ENCODE measurements at regions not wholly inside any gene's neighbourhood (a gene's known extent, or its start where the extent isn't known, plus 50 kb on each side); places are given as distances from the start of the nearest gene placed in this dataset.
A peak's percentile ranks its signal among the peaks of the same experiment; 100 is the strongest.

DNA sequence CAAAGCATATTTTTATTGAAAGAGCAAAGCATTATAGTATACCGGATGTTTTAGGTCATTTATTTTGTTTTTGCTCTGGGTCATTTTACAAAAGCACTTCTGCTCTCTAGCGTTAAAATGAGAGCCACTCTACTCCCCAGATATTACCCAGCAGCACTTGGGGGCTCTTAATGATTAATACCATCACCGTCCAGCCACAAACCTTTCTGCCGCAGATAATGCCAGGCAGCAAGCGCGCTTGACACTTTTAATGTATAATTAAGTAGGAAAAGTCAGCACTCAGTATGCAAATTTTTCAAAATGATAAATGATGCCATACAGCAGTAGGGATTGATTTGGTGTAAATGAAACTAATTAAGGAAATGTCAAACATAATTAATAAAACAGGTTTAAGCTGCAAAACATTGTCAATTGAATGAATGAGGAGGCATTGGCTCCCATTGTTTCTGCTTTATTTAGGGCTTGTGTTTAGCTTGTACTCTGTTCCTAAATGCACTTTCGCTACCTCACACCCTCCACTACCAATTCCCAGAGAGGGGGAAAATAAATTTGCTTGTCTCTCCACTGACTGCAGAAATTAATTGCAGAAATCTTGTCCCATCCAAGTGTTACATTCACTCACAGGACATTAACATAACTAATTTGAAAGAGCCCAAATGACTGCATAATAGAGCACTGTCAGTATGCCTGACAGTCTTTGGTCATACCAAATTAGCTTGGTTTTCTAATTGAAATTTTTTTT, 358.8 kb upstream of the ARRDC3 start:
- DNase-seq, result no peak

DNA sequence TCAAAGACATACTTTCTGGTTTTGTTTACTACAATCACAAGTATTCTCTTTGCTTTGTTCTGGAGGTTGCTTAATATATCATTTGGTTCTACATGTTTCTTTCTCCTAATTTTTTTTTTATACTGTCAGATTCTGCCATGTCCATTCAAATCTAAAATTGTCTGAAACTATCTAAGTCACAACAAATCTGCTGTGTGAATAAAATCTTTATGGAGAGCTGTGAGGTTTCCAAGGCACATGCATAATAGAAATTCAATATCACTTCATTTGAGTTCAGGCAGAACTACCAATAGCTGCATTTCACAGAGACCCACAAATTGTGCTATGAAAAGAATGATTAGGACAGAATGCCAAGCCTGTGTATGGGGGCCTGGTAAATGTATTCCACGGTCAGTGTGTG, 346.9 kb upstream of the ARRDC3 start:
- no peak for DNase-seq

DNA sequence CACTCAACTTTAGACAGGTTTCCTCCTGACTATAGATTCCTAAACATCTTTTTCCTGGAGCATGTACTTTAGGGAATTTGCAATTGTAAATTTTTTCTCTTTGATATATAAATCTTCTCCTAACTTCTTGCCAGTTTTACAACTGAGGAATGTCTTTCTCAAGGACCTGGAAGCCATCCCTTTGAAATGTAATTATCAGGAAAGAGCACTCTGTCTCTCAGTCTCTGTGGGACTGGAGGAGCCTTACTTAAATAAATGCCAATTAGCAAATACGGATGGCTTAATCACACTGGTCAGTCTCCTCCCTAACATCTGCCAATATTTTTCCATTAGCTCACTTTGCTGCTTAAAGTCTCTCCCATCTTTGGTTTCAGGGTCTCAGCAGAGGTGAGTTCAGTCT, 344.3 kb upstream of the ARRDC3 start:
- DNase-seq, result no peak

DNA sequence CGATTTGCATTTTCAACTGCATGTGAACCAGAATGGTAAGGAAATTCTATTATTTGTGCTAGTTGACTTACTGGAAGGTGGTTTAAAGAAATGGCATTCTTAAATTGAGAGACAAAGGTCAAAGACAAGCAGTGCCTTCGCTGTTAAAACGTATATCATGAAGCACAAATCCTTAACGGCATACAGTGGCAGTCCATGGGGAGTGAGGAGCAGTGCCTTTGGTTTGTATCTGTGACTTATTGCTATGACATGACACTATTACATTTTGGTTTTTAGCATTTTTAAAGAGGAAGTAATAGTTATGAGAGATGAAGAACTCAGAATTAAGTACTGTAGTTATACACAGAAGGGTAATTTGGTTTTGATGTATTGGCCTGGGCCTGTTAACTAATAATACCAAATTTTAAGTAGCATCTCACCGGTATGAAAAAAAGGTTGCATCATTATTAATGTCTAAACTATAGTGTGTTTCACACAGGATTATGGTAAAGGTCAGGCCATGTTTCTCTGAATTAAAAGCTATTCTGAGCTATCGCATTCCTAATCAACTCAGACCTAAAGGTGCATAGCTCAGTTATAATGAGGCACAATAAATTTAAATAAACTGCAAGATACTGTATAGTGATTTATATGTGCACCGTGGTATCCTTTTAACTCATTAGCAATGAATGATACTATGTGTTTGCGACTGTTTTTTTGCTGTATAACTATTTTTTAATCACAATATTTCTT, 339.8 kb upstream of the ARRDC3 start:
- no peak for DNase-seq

DNA sequence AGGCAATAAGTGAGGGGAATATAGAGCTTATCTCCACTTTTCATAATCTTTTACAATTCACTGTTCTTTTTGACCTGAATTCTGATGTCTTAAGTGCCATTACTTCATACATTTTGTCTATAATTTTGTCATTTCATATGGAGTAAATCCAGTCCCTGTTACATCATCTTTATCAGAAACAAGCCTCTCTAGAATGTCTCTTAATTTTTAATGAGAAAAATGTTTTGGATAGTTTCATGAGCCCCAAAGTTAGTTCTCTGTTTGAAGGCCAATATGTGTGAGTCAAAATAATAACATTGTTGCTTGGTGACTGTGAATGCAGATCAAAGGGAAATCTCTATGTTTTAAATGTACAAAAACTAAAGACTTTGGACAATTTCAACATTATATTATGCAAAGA, 329.6 kb upstream of the ARRDC3 start:
- DNase-seq, result no peak

DNA sequence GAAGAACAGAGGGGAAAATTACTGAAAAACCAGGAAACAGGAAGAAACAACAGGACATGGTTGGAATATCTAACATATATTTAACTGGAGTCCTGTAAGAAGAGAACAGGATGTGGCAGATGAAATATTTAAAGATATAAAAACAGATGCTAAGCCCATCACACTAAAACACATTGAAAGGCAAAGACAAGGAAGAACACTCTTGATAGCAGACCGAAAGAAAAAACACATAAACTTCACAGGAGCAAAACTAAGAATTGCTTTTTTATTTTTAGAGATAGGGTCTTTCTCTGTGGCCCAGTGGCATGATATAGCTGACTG, 324.4 kb upstream of the ARRDC3 start:
- no peak for DNase-seq

DNA sequence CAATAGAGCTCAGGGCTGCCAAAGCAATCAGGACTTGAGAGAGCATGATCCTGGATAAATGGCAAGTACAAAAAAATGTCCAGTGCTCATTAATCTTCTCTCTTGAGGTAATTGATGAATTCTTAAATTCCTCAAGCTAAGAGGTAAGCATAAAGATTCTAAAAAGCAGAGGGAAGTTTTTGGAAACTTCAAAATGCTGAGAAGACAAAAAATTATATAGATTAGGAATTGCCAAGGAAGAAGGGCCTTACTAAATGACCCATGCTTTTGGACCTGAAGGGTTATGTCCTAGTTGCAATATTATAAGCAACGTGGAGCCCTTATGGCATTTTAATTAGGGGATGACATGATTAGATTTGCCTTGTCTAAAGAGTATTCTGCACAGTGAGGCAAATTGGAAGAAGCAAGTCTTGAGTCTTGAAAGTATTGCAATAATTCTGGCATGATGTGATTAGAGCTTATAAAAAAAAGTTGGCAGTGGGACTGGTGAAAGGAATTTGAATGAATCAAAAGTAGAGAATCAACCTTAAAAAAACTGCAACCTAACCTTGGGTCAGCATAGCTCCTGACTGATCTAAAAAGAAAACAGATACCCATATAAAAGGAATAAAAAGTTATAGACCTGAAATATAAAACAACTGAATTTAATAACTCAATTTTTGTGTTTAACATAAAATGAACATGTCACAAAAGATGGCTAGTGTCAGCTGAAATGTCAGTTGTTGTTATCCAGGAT, 323.8 kb upstream of the ARRDC3 start:
- DNase-seq, result no peak

DNA sequence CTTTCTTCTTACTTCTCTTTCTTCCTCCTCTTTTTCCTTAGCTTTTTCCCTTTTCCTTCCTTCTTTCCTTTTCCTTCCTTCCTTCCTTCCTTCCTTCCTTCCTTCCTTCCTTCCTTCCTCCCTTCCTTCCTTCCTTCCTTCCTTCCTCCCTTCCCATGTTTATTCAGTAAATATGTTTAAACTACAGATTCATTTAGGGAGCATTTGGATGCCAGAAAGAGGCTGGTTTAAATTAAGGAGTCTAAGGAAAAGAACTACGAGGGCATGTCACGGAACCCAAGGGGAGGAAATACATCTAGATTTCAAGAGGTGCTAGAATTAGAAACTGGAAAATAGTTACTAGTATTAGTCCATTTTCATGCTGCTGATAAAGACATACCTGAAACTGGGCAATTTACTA, 320.0 kb upstream of the ARRDC3 start:
- DNase-seq, result no peak

DNA sequence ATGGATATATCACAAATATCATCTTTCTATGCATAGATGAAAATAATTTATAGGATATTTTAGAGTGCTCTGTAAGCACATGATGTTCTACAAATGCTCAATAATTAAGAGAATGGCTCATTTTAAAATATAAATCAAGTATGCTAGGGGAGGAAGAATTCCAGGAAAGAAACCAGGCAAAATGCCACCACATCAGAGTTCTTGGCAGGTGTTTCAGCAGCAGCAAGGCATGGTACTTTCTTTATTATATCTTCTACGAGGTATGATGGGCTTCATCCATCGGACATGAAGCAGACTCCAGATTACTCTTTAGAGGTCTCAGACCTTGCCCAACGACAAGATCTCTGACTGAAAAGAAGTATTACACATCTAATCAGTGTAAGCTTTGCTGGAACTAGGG, 316.3 kb upstream of the ARRDC3 start:
- no peak for DNase-seq

DNA sequence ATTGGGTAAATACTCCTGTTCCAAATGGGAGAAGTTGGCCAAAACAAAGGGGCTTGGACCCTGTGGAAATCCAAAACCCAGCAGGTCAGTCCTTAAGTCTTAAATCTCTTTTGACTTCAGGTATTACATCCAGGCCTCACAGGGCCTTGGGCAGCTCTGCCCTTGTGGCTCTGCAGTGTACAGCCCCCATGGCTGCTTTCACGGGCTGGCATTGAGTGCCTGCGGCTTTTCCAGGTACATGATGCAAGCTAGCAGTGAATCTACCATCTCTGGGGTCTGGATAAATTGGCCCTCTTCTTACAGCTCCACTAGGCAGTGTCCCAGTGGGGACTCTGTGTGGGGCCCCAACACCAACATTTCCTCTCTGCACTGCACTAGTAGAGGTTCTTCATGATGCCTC, 308.5 kb upstream of the ARRDC3 start:
- no peak for DNase-seq

DNA sequence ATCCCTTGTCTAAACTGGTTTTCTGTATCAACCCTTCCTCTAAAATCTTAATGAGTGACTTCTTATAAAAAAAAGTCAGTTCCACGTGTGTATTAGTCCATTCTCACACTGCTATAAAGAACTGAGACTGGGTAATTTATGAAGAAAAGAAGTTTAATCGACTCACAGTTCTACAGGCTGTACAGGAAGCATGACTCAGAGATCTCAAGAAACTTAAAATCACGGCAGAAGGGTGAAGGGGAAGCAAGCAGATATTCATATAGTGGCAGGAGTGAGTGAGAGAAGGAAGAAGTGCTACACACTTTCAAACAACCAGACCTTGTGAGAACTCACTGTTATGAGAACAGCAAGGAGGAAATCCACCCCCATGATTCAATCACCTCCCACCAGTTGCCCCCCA, 307.8 kb upstream of the ARRDC3 start:
- no peak for DNase-seq

DNA sequence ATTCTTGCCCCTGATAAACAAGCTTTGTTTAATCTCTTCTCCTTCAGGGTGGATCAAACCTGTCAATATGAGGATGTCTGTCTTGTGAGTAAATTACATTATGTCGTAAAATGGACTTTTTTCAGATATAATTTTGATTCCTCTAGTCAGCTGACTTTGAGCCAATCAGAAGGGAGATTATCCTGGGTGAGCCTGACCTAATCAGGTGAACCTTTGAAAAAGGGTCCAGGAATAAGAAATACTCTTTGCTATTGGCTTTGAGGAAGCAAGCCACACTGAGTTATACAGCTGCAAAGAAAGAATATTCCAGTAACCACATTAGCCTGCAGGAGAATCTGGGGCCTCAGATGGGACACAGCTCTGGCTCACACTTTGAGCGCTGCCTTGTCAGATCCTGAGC, 304.3 kb upstream of the ARRDC3 start:
- DNase-seq, result no peak

DNA sequence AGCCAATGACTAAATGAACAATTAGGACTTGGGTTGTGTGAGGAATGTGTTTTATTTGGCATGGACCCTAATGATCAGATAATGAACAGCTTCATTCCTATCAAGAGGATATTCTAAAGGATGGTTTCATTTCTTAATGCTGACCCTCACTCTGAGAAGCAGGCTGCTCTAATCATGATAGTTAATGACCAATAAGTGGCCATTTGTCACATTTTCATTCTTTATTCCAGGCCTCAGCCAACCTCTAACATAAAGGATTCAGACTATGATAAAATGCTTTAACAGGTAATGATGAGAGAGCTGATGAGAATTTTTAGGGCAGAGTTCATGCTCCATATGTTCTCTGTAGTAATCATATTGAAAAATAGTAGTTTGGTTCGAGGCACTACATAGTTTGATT, 301.5 kb upstream of the ARRDC3 start:
- DNase-seq, result no peak

DNA sequence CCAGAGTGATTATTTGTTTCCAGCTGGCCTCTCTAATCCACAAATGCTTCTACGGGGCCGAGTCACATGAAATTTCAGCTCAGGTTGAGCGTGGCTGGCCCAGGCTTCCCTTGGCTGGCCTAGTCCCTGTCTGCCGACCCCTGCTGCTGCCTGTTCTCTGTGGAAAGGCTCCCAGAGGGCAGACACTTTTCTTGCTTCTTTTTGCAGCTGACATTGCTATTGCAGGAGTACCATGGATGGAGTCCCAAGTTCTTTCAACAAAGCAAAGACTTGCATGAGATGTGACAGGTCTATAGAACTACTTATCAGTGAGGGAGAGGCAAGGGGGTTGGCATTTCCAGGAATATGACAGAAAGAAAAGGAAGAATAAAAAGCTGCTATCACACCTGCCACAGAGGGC, 287.4 kb upstream of the ARRDC3 start:
- no peak for DNase-seq

DNA sequence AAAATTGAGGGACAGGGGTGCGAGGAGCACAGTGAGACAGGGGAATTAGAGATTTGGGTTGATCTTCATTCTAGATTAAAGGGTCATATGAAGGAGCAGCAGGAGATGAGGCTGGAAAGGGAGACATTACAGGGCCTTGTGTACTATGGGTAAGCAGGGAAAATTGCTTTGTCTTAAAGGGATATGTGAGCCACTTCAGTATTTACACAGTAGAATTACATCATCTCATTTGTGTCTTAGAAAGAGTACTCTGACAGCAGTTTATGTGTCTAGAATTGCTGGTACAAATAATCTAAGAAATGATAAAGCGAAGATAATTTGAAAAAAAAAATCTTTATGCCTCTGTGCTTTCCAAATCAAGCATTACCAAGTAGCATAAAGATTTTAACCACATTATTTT, 287.0 kb upstream of the ARRDC3 start:
- no peak for DNase-seq

DNA sequence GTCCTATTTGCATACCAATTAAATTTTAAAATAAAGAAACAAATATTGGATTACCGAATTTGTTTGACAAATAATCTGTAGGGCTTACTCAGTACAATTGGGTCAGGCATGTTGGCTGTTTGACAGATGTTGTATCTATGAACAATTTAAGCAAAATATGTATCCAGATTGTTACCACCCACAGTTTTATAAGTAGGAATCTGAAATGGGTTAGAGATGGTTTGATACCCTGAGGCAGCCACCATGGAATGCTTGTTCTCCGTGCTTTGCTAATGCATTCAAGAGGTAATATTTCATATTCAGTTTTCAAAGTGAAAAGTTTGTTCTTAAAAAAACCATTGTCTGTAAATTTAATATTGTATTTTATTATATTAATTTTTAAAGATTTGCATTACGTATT, 285.1 kb upstream of the ARRDC3 start:
- DNase-seq, result no peak

DNA sequence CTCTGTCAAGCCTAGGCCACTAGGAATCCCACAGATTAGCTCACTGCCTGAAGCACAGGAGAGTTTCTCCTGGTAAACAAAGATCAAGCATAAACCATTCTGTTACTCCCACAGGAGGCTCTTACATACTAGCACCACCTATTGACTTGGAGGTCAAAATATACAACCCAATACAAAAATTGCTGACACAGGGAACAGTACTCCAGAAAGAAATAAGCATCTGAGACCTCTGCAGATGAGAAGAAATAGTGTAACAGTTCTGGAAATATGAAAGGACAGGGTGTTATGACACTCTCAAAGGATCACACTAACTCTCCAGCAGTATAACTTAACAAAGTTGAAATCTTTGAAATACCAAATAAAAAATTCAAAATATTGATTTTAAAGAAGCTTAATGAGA, 269.6 kb upstream of the ARRDC3 start:
- no peak for DNase-seq

DNA sequence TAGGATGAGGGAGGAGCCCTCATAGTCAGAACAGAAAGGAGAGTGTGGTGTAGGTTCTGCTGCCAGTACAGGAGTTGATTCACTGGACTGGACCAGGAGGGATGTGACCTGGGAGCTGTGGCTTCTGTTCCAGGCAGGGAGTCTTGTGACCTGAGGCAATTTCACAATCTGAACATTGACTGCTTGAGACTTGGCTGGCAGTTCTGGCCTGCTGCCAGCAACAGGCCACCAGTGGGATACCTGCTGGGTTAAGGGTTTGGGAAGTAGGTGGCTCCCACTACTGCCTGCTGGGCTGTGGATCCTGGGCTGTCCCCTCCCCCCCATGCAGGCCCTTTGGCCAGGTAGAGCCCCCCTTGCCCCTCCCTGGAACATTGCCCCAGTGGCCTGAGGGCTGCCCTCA, 268.6 kb upstream of the ARRDC3 start:
- no peak for DNase-seq

DNA sequence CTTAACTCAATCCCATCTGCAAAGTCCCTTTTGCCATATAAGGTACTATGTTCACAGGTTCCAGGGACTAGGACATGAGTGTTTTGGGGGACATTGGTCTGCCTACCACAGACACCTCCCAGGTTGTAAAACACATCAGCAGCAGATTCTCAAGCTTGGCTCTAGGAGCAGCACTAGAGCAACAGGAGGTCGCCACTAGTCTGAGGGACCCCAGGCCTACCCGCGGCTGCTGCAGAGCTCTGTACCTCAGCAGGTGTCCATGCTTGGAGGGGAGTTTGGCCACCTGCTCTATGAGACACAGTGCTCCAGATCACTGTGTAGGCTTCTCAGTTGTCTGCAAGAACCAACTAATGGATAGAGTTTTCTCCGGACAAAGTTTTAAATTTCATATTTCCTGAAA, 262.2 kb upstream of the ARRDC3 start:
- no peak for DNase-seq

DNA sequence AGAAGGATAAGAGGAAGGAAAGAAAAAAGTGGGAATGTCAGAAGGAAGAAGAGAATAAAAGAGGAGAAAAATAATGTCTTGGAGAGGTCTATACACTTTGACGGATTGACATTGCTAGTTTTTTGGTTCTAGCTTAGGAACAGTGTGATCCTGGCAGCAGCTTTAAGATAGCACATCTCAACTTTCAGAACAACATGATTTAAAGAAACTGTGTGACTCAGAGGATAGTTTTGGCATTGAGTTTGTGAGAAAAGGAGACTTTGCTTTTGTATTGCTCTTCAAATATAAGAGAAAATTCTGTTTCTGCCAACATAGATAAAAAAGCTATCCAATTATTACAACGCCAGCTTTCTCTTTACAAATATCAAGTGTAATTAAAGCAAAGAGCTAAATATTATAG, 260.7 kb upstream of the ARRDC3 start:
- no peak for DNase-seq

DNA sequence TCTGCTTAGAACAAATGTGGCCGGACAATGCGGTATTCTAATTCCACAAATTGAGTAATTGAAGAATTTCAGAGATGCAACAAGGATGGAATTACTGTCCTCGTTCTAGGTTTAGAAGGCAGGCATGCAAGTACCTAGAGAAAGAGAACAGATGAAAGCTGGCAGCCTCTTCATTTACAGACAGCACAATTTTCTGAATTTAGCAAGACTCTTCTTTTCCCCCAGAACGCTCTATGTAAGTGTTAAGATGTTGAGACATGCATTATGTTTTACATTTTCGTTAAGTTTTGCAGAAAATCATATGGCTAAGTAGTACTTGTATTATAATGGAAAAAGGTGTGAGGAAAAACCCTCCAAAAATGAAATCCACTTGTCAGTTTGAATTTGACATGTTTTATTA, 259.5 kb upstream of the ARRDC3 start:
- no peak for DNase-seq

DNA sequence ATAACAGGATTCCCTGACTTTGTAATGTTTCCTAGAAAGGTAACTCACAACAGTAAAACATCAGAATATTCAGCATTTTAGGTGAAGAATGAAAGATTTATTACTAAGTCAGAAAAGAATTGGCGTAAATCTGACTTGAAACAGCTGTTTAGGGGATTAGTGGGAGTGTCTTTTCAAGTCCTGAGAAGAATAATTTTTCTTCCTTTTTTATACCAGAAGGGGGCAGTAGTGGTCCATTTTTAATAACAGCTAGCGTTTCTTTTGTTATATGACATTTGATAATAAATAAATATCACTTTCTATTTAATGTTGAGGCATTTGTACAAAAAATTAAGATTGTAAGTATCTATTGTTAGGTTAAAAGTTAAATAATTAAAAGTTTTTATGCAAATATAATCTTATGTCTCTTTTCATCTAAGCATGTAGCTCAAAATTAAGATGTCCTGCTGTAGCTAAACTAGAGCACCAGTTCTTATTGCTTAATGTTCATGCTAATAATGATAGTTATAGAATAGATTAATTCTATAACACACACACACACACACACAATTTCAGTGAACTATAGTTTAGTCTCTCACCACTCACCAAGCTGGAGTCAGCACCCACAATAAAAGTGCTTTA, 258.7 kb upstream of the ARRDC3 start:
- DNase-seq, result peak; percentile 21

DNA sequence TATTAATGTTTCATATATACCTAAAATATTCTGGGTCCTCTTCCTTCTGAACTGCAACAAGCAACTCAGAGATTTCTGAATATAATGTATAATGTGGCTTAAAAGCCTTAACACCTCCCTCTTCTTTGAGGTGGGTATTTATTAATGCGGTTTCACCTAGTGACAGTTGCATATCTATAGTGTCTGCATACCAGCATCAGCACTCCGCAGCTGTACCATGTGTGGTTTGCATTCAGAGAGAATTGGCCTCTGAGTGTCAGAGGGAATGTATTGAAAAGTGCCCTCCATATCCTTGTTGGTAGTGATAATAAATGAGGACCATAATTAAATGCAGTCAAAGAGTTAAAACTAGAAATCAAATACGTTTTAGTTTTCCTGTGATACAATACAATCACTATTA, 256.6 kb upstream of the ARRDC3 start:
- DNase-seq, result no peak

DNA sequence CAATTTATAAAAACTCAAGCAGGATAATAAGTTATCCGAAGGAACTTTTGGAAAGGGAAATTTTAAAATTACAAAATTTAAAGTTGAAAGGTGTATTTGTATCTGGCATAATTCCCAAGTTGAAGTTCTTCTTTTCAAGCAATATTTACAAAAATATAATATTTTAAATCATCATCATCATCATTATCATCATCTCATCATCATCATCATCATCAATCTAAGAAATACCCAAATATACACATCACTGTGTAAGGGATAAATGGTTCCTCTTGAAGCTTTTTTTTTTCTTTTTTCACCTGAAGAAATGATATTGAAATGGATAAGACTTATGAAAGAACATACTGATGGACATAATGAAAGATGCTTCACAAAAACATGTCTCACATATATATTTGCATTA, 254.9 kb upstream of the ARRDC3 start:
- DNase-seq, result no peak

All from SHP77 treated with DMSO at 0.1 percent for 48 hours (cell line).